HG02610 (cell line): ENCODE measurements at regions not wholly inside any gene's neighbourhood (a gene's known extent, or its start where the extent isn't known, plus 50 kb on each side); places are given as distances from the start of the nearest gene placed in this dataset.

Experiments used
- ATAC-seq: cut with Tn5 transposase; IDR thresholded peaks from one replicate; pipeline ENCODE4 v1.9.1; 2021; ENCODE audit warnings: mild to moderate bottlenecking, moderate library complexity; ENCODE audit not compliant: unreplicated experiment

- peak; percentile 52 for ATAC-seq
Observed at GRCh38 chr17:72421128-72422092, 300.6 kb downstream of the SOX9 start.

DNA sequence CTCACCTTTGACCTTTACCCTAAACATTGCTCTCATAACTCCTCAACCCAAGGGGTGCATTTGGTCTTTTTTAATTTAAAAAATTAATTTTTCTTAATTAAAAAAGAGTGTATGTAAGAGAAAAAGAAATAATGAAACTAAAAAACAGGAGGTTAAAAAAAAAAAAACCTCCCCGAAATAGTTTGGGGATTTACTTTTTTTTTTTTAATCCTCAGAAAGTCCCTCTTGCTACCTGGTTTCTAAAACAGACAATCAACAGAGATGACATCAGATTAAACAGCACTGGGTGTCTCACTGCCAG, 301.3 kb downstream of the SOX9 start:
- ATAC-seq: no peak

- ATAC-seq: peak; percentile 53
Observed at GRCh38 chr17:72422505-72423285, 301.9 kb downstream of the SOX9 start.

DNA sequence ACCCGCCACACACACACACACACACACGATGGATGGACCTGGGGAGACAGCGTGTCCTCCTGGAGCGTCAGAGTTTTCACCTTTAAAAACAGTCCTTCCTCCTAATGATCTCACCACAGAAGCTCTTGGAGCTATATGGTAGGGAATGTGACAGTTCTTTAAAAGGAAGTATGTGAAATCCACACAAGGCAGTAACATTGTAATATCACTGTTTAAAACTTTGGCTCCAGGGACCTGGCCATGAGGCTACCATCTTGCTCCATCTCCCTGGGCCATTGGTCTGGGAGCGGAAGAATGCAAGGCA, 302.4 kb downstream of the SOX9 start:
- no peak for ATAC-seq

DNA sequence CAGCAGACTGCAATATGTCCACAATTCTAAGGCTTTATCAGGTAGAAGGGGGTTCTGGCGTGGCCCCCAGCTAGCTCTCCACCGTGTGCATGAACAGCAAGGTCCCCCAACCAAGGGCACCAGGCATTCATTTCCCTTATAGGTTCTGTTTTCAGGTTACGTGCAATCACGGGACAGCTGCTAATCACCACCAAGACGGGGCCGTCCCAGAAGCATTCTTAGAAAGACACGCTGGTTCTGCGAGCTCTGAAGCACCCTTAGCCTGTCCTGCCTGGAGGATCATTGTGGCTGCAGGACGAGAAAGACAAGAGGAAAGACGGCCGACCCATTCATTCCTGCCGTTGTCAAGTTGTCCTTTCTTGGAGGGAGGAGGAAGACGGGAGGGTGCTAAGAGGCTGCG, 302.9 kb downstream of the SOX9 start:
- ATAC-seq: no peak

GRCh38 chr17:72424505-72425117, 303.8 kb downstream of the SOX9 start:
- ATAC-seq: no peak

DNA sequence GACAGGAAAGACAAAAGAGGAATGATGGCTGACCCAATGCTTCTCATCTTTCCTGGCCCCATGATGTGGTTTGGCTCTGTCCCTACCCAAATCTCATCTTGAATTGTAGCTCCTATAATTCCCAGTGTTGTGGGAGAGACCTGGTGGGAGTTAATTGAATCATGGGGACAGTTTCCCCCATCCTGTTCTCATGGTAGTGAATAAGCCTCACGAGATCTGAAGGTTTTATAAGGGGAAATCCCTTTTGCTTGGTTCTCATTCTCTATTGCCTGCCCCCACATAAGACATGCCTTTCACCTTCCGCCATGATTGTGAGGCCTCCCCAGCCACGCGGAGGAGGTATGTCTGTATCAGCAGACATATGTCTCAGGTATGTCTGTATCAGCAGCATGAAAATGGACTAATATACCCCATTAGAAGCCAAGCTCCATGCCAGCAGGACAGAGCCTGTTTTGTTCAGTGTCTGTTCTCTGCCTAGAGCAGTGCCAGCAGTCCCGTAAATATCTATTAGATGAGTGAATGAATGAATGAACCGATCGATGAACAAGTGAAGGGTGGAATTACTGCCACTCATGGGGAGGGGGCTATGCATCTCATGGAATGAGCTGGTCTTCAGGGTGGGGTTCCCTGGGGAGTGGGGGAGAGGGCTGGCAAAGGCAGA, 304.4 kb downstream of the SOX9 start:
- ATAC-seq: no peak

GRCh38 chr17:72425794-72426168, 305.0 kb downstream of the SOX9 start:
- ATAC-seq: no peak

- ATAC-seq: no peak
Observed at GRCh38 chr17:72426321-72426720, 305.5 kb downstream of the SOX9 start.

GRCh38 chr17:72426948-72427760, 306.3 kb downstream of the SOX9 start:
- no peak for ATAC-seq

DNA sequence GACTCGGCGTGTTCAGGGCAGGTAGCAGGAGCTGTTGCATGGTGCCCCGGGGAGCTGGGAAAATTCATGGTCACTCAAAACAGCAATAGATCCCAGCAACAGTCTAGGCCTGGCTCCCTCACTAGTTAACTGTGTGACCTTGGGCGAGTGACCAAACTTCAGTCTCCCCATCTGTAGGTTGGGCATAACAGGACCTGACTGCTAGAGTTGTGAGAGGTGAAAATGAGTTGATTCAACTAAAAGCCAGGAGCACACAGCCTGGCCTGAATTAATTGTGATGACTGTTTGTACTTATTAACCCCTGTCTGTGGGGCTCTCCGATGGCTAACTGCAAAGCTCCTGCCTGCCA, 306.9 kb downstream of the SOX9 start:
- no peak for ATAC-seq

DNA sequence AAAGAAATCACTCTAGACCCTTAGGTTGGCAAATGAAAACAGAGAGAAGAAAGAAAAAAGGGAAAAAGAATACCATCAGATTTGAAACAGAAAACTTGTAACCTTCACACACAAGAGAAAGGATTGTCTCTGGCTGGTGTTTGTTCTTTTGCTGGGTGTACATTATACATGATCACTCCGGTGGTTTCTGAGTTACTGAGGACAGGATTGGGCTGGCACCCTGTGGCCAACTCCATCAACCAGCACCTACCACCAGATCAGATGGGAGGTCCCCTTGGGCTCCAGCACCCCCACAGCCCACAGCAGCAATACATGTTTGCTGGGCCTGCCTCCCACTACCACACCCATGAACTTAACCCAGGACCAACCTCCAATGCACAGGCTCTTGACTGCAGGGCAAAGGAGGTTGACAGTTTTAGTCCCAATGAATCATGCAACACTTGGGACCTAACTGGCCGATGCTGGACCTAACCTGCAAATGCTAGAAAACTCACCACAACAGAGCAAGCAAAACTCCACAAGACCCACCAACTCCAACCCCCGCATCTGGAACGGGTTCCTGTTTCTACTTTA, 308.3 kb downstream of the SOX9 start:
- ATAC-seq: no peak

DNA sequence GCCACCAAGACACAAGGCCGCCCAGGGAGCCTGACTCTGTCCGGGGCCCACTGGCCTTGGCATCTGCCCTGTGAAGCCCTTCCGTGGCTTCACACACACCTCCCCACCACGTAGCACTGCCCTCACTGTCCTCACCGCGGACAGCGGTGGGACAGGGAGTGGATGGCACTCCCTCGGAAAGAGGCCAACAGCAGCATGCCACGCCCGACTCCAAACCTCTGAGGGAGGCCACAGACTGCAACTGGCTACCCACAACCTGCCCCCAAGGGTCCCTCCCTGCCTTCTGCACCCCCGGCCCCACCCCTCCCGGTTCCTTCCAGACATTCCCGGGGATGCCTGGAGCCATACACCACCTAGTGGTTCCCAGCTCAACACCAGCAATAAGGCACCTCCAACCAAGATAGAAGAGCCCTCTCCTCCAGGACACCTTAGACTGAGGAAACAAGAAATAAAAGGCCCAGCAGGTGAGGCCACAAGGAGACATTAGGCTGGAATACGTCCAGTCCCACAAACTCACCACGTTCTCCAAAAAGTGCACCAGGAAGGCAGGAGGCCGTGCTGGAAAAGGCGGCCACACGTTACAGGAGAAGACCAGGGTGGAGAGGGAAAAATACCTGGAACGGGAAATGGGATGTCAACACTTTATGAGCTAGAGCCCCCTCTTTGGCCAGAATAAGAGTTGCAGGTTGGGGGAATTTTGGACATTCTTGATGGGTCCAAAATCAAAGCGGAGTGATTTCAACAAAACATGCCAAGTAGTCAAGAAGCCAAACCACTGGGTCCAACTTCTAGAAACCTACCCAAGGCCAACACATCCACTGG, 310.0 kb downstream of the SOX9 start:
- no peak for ATAC-seq

GRCh38 chr17:72432143-72432621, 311.4 kb downstream of the SOX9 start:
- no peak for ATAC-seq

GRCh38 chr17:72432881-72433280, 312.1 kb downstream of the SOX9 start:
- no peak for ATAC-seq

DNA sequence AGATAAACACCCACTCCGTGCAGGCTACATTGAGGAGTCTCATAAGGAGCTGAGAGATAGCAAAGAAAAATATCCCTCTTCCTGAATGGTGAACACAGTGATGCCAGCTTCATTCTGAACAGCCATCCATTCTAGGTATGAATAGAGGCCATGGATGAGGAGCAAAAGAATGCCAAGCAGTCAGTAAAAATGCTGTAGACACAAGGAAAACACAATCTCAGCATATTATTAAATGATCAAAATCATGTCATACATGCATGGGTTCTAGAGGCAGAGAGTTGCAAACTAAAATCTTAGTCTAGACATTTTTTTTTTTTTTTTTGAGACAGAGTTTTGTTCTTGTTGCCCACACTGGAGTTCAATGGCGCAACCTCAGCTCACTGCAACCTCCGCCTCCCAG, 313.0 kb downstream of the SOX9 start:
- no peak for ATAC-seq

DNA sequence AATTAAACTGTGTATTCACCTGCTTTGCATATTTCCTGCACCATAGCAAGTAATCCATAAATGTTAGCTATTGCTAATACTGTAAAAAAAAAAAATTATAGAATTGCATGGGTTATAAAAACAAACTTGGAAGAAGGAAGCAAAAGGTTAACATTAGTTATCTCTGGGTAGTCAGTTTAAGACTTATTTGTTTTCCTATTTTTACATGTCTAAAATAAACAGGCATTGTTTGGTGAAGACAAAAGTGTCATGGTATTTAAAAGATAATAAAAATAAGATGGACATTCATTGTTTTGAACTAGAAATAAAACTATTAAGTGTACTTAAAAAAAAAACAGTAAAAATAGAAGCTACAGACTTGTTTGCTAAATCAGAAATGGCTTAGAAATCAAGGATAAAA, 313.8 kb downstream of the SOX9 start:
- ATAC-seq: no peak

GRCh38 chr17:72434991-72435618, 314.3 kb downstream of the SOX9 start:
- no peak for ATAC-seq

DNA sequence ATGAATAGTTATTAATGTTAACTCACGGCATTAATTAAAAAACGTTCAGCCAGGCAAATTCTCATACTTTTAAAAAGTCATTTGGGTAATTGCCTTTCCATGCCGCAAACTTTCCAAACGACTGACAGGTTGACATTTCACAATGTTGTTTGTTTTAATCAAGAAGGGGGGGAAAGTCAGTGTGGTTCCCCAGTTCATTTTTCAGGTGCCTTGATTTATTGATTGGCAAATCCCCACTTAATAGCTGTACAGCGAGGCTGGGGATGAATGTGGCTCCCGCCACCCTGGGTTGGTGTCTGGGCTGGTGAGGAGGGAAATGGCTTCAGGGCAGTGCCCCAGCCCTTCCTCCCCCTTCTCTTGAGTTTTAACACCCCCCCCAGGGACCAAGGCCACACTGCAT, 318.0 kb downstream of the SOX9 start:
- ATAC-seq: no peak
